ENCODE measurements at regions not wholly inside any gene's neighbourhood (a gene's known extent, or its start where the extent isn't known, plus 50 kb on each side); places are given as distances from the start of the nearest gene placed in this dataset.

GRCh38 chr3:153394017-153394416 lies 232.0 kb downstream of the RAP2B start:
- no peak overlapping the region for H2AFZ ChIP-seq (ENCODE audit: control insufficient read depth, low read length)
- no peak overlapping the region for H3K27ac ChIP-seq (ENCODE audit: control insufficient read depth, insufficient read depth, low read length)
- no peaks in the 10 kb centered on the region for H3K79me2 ChIP-seq (ENCODE audit: control insufficient read depth, insufficient read depth, low read length)
- H3K4me2 ChIP-seq (ENCODE audit: control insufficient read depth, extremely low read depth, insufficient read depth, low read depth, low read length) = no peak overlapping the region
- no peaks in the 10 kb centered on the region for H3K27me3 ChIP-seq (ENCODE audit: control insufficient read depth, extremely low read depth, insufficient read depth, low read length)
- no peaks in the 10 kb centered on the region for H3K9me1 ChIP-seq (ENCODE audit: control insufficient read depth, extremely low read depth, insufficient read depth, low read length)
- TF ChIP-seq CTCF (optimal IDR thresholded peaks at IDR 0.05 in 1 of 3, IDR thresholded peaks at IDR 0.05 in 1 of 3, conservative IDR thresholded peaks at IDR 0.05 in 1 of 3; ENCODE audit: extremely low read depth in 1 of 3, insufficient read depth in 2 of 3, low read length in 3 of 3) (no peak), EZH2 (IDR thresholded peaks at IDR 0.05; ENCODE audit: low read length) (no peak)
- FAIRE-seq (no peak), DNase-seq (ENCODE audit: low read depth, low spot score) (no peak)
- no peak overlapping the region for H3K9ac ChIP-seq (ENCODE audit: control insufficient read depth, extremely low read depth, insufficient read depth, low read length)
- no peaks in the 10 kb centered on the region for H3K9me3 ChIP-seq (ENCODE audit: control insufficient read depth, low read depth, low read length)
- H3K4me1 ChIP-seq (ENCODE audit: control insufficient read depth, extremely low read depth, insufficient read depth, low read length) = peaks cover 6% of the 10 kb centered on the region
- no peaks in the 10 kb centered on the region for H3K36me3 ChIP-seq (ENCODE audit: control insufficient read depth in 2 of 2, extremely low read depth in 1 of 2, insufficient read depth in 2 of 2, low read length in 2 of 2)
- H3K4me3 ChIP-seq (ENCODE audit: control insufficient read depth in 2 of 3, extremely low read depth in 1 of 3, insufficient read depth in 2 of 3, low read depth in 1 of 3, low read length in 3 of 3) = no peak overlapping the region
- no peaks in the 10 kb centered on the region for H4K20me1 ChIP-seq (ENCODE audit: control insufficient read depth, extremely low read depth, insufficient read depth, low read length)
- dilution Hi-C loops (cut with MboI; ENCODE audit: extremely low pct_ligation_motif_present, low sequenced_read_pairs) = no loop called here

GRCh38 chr3:153396581-153396980 lies 234.6 kb downstream of the RAP2B start:
- TF ChIP-seq EZH2 (IDR thresholded peaks at IDR 0.05; ENCODE audit: low read length) (no peak), CTCF (optimal IDR thresholded peaks at IDR 0.05 in 1 of 3, IDR thresholded peaks at IDR 0.05 in 1 of 3, conservative IDR thresholded peaks at IDR 0.05 in 1 of 3; ENCODE audit: extremely low read depth in 1 of 3, insufficient read depth in 2 of 3, low read length in 3 of 3) (no peak)
- no peaks in the 10 kb centered on the region for H3K79me2 ChIP-seq (ENCODE audit: control insufficient read depth, insufficient read depth, low read length)
- no peaks in the 10 kb centered on the region for H4K20me1 ChIP-seq (ENCODE audit: control insufficient read depth, extremely low read depth, insufficient read depth, low read length)
- no peaks in the 10 kb centered on the region for H3K9me3 ChIP-seq (ENCODE audit: control insufficient read depth, low read depth, low read length)
- peaks cover 29% of the 10 kb centered on the region for H3K4me1 ChIP-seq (ENCODE audit: control insufficient read depth, extremely low read depth, insufficient read depth, low read length)
- H3K9ac ChIP-seq (ENCODE audit: control insufficient read depth, extremely low read depth, insufficient read depth, low read length) = no peak overlapping the region
- no peak for FAIRE-seq
- dilution Hi-C loops (cut with MboI; ENCODE audit: extremely low pct_ligation_motif_present, low sequenced_read_pairs) = no loop called here
- H2AFZ ChIP-seq (ENCODE audit: control insufficient read depth, low read length) = no peak overlapping the region
- H3K4me3 ChIP-seq (ENCODE audit: control insufficient read depth in 2 of 3, extremely low read depth in 1 of 3, insufficient read depth in 2 of 3, low read depth in 1 of 3, low read length in 3 of 3) = no peak overlapping the region
- H3K27me3 ChIP-seq (ENCODE audit: control insufficient read depth, extremely low read depth, insufficient read depth, low read length) = no peaks in the 10 kb centered on the region
- H3K36me3 ChIP-seq (ENCODE audit: control insufficient read depth in 2 of 2, extremely low read depth in 1 of 2, insufficient read depth in 2 of 2, low read length in 2 of 2) = no peaks in the 10 kb centered on the region
- H3K27ac ChIP-seq (ENCODE audit: control insufficient read depth, insufficient read depth, low read length) = no peak overlapping the region
- H3K4me2 ChIP-seq (ENCODE audit: control insufficient read depth, extremely low read depth, insufficient read depth, low read depth, low read length) = no peak overlapping the region
- no peaks in the 10 kb centered on the region for H3K9me1 ChIP-seq (ENCODE audit: control insufficient read depth, extremely low read depth, insufficient read depth, low read length)
- DNase-seq (ENCODE audit: low read depth, low spot score) = no peak
